Astrocyte of the cerebellum (primary cell): ENCODE measurements at regions not wholly inside any gene's neighbourhood (a gene's known extent, or its start where the extent isn't known, plus 50 kb on each side); places are given as distances from the start of the nearest gene placed in this dataset.

ENCODE experiments used
- DNase-seq: peaks from one replicate; pipeline ENCODE4 v3.0.0-alpha.2; 2011; ENCODE audit warnings: low read depth
- H3K4me3 ChIP-seq: 2 replicates; pipeline ENCODE4 v1.5.1; 2011; ENCODE audit warnings: mild to moderate bottlenecking, low read depth, low read length, moderate library complexity
- in situ Hi-C: cut with HindIII; loops from 2 replicates; pipeline ENCODE4 v1.10.0; 2017; ENCODE audit warnings: low sequenced_read_pairs
- TF ChIP-seq, protein P1 (sequence below): IDR thresholded peaks from 2 replicates; pipeline ENCODE4 v1.5.1; 2012; ENCODE audit warnings: low read length, low read depth, moderate library complexity, mild to moderate bottlenecking; ENCODE audit errors: missing control alignments

DNA sequence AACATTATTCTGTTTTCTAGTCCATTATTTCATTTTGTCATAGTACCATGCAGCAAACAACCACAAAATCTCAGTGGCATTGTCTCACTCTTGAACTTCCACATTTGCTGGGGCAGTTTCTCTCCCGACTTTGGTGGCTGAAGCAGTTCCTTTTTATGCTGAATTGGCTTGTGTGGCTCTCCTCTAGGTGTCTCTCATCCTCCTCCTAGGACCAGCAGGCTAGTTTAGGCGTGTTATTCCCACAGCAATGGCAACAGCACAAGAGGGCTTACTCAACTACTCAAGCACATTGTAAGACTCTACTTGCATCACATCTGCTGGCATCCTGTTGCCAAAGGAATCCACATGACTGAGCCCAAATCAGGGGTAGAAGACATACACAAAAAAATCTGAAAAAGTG is 201.8 kb upstream of the KCNH8 start:
- TF ChIP-seq, protein P1, sequence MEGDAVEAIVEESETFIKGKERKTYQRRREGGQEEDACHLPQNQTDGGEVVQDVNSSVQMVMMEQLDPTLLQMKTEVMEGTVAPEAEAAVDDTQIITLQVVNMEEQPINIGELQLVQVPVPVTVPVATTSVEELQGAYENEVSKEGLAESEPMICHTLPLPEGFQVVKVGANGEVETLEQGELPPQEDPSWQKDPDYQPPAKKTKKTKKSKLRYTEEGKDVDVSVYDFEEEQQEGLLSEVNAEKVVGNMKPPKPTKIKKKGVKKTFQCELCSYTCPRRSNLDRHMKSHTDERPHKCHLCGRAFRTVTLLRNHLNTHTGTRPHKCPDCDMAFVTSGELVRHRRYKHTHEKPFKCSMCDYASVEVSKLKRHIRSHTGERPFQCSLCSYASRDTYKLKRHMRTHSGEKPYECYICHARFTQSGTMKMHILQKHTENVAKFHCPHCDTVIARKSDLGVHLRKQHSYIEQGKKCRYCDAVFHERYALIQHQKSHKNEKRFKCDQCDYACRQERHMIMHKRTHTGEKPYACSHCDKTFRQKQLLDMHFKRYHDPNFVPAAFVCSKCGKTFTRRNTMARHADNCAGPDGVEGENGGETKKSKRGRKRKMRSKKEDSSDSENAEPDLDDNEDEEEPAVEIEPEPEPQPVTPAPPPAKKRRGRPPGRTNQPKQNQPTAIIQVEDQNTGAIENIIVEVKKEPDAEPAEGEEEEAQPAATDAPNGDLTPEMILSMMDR = no peak
- H3K4me3 ChIP-seq = no peak overlapping the region
- in situ Hi-C loops = no loop called here
- no peak for DNase-seq

DNA sequence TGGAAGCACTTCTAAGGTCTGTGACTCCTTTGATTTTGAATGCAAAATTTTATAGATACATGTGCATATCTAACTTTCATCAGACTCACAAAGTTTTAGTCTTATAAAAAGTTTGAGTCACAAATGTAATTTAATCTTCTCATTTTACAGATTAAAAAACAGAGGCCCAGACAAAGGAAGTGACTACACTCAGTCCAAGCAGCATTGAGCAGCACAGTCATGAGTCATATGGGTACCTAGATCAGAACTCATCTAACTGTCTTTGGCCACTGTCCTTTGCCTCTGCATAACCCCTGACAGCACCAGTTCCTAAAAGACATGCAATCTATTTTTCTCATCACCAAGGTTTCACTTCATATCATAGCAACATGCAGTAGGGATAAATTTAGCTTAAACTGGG is 210.7 kb upstream of the KCNH8 start:
- TF ChIP-seq, protein P1 = no peak
- no peak overlapping the region for H3K4me3 ChIP-seq
- no peak for DNase-seq
- in situ Hi-C loops = no loop called here

DNA sequence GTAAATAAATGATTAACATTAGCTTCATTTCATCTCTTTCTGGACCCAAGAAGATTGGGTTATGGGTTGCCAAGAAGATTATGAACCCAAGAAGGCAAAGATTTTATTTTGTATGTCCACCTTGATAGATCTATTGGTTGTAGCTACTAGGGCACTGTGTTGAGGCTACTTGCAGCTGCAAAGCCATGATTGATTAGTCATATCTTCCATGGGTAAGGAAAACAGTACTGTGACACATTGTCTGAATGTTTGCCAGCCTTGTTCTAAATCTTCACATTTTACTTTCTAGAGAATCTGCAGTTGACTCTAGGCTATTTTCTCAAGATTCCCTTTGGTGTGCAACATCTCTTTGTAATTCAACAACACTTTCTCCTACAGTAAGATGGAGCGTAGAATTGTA is 229.2 kb upstream of the KCNH8 start:
- TF ChIP-seq, protein P1 = no peak
- DNase-seq = no peak
- no peak overlapping the region for H3K4me3 ChIP-seq
- in situ Hi-C loops = no loop called here

DNA sequence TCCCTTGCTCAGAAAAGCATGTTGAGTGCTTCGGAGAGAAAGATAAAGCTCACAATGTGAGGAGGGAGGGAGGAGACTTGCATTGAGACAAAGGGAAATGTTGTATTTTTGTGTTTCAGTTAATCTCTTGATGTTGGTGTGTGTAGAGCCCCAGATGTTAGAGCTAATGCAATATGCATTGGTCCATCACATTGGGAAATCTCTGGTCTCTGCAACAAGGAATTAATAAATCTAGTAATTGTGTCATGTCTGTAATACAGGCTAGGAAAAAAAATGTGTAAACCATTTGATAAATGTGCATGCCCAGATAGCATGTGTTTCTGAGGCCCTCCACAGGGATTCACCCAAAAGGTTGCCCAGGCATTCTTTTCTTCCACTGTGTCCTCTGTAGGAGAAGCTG is 230.4 kb upstream of the KCNH8 start:
- TF ChIP-seq, protein P1 = no peak
- in situ Hi-C loops = no loop called here
- H3K4me3 ChIP-seq = no peak overlapping the region
- no peak for DNase-seq

DNA sequence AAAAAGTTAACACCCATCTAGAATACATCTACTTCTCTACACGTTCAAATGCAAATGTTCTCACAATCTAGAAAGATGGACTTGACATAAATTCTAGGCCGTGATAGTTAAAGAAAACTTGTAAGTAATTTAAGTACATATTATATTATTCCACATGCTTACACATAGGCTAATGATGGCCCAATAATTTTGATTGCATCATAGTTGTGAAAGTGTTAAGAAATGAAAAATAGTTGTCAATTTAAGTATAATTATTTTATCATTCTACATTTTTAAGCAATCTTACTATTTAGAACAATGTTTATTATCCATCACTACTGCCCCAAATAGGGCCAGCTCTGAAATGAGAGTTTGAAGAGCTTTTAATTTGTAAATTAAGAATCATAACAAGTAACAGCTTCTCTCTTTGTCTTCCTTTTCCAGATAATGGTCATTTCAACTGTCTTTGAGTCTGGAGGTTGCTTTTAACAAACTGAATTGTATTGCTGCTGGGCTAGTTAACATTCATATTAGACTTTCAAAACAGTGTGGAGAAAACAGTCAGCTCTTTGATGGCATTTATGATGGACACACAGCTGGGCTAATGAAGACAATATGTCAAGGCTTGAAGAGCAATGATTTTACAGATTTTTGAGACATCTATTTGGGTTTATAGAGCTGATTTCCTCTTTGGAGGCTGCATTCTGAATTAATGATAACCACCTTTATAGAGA is 246.1 kb upstream of the KCNH8 start:
- TF ChIP-seq, protein P1 = no peak
- no peak for DNase-seq
- in situ Hi-C loops = no loop called here
- H3K4me3 ChIP-seq = no peak overlapping the region

DNA sequence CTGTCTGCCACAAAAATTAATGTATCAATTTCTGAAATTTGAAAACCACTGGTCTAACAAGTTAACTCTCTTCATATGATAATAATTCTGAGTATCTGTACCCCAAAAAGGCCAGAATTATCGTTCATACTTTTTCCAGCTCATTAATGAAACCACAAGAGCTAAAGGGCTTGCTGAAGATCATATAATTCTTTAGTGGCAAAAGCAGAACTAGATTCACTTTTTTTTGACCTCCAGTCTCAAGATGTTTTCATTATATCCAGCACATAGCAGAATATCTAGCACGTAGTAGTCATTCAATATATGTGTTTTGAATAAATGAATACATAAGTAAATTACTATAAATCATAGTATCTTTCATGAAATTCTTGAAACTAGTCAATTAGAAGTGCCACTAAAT is 246.7 kb upstream of the KCNH8 start:
- H3K4me3 ChIP-seq = no peak overlapping the region
- TF ChIP-seq, protein P1 = no peak

DNA sequence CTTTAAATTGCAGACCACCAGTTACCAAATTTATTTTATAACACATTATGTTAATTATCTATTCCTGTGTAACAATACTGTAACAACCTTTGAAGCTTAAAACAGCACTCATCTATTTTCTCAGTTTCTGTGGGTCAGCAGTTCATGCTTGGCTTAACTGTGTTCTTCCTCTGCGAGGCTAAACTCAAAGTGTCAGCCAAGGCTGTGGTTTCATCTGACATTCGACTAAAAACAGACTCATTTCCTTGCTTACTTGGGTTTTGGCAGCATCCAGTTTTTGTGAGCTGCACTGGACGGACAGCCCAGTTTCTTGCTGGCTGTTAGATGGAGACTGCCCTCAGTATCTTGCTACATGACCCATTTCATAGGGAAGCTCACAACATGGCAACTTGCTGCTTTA is 247.3 kb upstream of the KCNH8 start:
- in situ Hi-C loops = no loop called here
- TF ChIP-seq, protein P1 = no peak
- peak; percentile 68 for DNase-seq

More for the DNA sequence above, 246.7 kb upstream of the KCNH8 start:
- no peak for DNase-seq
- in situ Hi-C loops = no loop called here

More for the DNA sequence above, 247.3 kb upstream of the KCNH8 start:
- H3K4me3 ChIP-seq = no peak overlapping the region
